Aorta (tissue), 5 donors: ENCODE measurements at regions not wholly inside any gene's neighbourhood (a gene's known extent, or its start where the extent isn't known, plus 50 kb on each side); places are given as distances from the start of the nearest gene placed in this dataset.
"Not testable (repeated sequence)": the region's sequence is repeated elsewhere in the genome, so short reads cannot be mapped to it uniquely, and the experiment has no call there.

ENCODE experiments used
- ATAC-seq: fragments of 200-7000 bp; cut with Tn5 transposase; one replicate; pipeline ENCODE4 v1.9.1; 2022; ENCODE audit warnings: moderate library complexity; ENCODE audit not compliant: low FRiP score
- DNase-seq, 2 donors: peaks; one replicate each; pipeline ENCODE4 v3.0.0-alpha.2; 2020
- H3K27ac ChIP-seq, 2 donors: one replicate each; pipeline ENCODE4 v1.5.1; 2013; ENCODE audit warnings: low read length in 2 of 2, mild to moderate bottlenecking in 2 of 2, moderate library complexity in 2 of 2, control low read depth in 1 of 2, inconsistent platforms in 1 of 2, low read depth in 1 of 2
- H3K27me3 ChIP-seq, 2 donors: one replicate each; pipeline ENCODE4 v1.6.1; 2013; ENCODE audit warnings: control low read depth in 1 of 2, low read length in 1 of 2, mild to moderate bottlenecking in 1 of 2, moderate library complexity in 1 of 2; ENCODE audit not compliant: insufficient read depth in 2 of 2, control insufficient read depth in 1 of 2
- H3K36me3 ChIP-seq, 2 donors: one replicate each; pipeline ENCODE4 v1.6.1; 2013; ENCODE audit warnings: control low read depth in 1 of 2, low read length in 1 of 2, mild to moderate bottlenecking in 1 of 2; ENCODE audit not compliant: insufficient read depth in 2 of 2, control insufficient read depth in 1 of 2
- H3K4me1 ChIP-seq, 2 donors: one replicate each; pipeline ENCODE4 v1.6.1; 2013; ENCODE audit warnings: low read length in 2 of 2, control low read depth in 1 of 2, mild to moderate bottlenecking in 1 of 2, moderate library complexity in 1 of 2; ENCODE audit not compliant: insufficient read depth in 2 of 2, control insufficient read depth in 1 of 2
- H3K4me3 ChIP-seq, 2 donors: one replicate each; pipeline ENCODE4 v1.5.1; 2013; ENCODE audit warnings: low read length in 2 of 2, control low read depth in 1 of 2, mild to moderate bottlenecking in 1 of 2
- H3K9me3 ChIP-seq: one replicate; pipeline ENCODE4 v1.6.1; 2013; ENCODE audit warnings: mild to moderate bottlenecking, low read length; ENCODE audit not compliant: control insufficient read depth
- WGBS, 2 donors: extraction: QIAGEN DNeasy Blood & Tissue Kit; methylation state at CpG; one replicate each; pipeline ENCODE4 v1.1.7; 2013; 5-methylcytosine and 5-hydroxymethylcytosine counted together
- intact Hi-C, 2 donors: fragments of 100-400 bp; cut with DNase I; formaldehyde crosslinking; loops; one replicate each; pipeline versions ENCODE4 v1.14.2 to v1.15.0; 2022
- donor health status: healthy with polysubstance abuse.
- donor health status: Bipolar disorder and iron deficiency.
- donor health status: DM: no; HTN: no; CAD: no.
- donor health status: DM: no; HTN: no; CAD: no.
- donor health status: DM: yes; HTN: yes; CAD: no.

DNA sequence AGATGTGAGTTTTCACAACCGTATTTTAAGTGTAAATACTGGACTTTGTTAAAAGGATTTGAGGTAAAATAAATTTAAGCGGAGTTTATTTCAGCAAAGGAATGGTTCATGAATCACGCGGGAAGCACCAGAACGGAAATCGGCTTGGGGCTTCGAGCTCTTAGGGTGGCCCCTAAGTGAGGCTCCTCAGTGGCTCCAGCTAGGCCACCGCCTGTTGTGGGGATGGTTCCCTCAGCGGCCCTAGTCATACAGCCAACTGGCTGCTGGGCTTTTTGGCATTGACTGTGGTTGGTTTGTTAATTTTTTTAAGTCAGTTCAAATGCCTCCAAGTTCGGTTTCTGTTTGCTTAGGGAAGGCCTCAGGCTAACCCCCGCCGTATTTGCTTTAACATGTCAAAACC, 198.0 kb downstream of the LMLN start:
- DNase-seq, H3K36me3 ChIP-seq, H3K4me1 ChIP-seq, ATAC-seq, H3K27me3 ChIP-seq, H3K9me3 ChIP-seq, H3K27ac ChIP-seq, intact Hi-C loops, H3K4me3 ChIP-seq: not testable (repeated sequence)
- WGBS, 2 donors: 64 to 66% methylated on average over 6 to 9 of the region's 12 CpGs

GRCh38 chr3:198167339-198168039, 207.5 kb downstream of the LMLN start:
- H3K27me3 ChIP-seq, intact Hi-C loops, ATAC-seq, H3K4me3 ChIP-seq, H3K9me3 ChIP-seq, H3K4me1 ChIP-seq, H3K27ac ChIP-seq, H3K36me3 ChIP-seq: not testable (repeated sequence)
- 2 to 5% methylated on average over 13 to 15 of the region's 17 CpGs for WGBS, 2 donors
- DNase-seq: peak; percentile 81 to 91

- ATAC-seq, H3K9me3 ChIP-seq, H3K4me3 ChIP-seq, H3K36me3 ChIP-seq, H3K27ac ChIP-seq, H3K27me3 ChIP-seq, H3K4me1 ChIP-seq, intact Hi-C loops, DNase-seq: not testable (repeated sequence)
- WGBS, 2 donors: 69 to 100% methylated on average over 1 of the region's 1 CpG
Observed at GRCh38 chr3:198170781-198171180, 210.8 kb downstream of the LMLN start.

- H3K9me3 ChIP-seq, ATAC-seq, H3K4me1 ChIP-seq, H3K4me3 ChIP-seq, H3K36me3 ChIP-seq, intact Hi-C loops, H3K27ac ChIP-seq, H3K27me3 ChIP-seq, DNase-seq: not testable (repeated sequence)
- WGBS, 2 donors: 87 to 90% methylated on average over 5 of the region's 5 CpGs
Observed at GRCh38 chr3:198173080-198173479, 213.1 kb downstream of the LMLN start.

DNA sequence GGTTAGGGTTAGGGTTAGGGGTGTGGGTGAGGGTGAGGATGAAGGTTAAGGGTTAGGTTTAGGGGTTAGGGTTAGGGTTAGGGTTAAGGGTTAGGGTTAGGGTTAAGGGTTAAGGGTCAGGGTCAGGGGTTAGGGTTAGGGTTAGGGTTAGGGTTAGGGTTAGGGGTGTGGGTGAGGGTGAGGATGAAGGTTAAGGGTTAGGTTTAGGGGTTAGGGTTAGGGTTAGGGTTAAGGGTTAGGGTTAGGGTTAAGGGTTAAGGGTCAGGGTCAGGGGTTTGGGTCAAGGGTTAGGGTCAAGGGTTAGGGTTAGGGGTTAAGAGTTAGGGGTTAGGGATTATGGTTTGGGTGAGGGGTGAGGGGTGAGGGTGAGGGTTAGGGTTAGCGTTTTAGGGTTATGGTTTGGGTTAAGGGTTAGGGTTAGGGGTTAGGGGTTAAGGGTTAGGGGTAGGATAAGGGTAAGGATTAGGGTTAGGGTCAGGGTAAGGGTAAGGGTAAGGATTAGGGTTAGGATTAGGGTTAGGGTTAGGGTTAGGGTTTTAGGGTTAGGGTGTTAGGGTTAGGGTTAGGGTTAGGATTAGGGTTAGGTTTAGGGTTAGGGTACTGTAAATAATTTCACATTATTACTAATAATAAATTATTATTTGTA, 214.0 kb downstream of the LMLN start:
- intact Hi-C loops, H3K27me3 ChIP-seq, DNase-seq, ATAC-seq, H3K9me3 ChIP-seq, H3K4me3 ChIP-seq, H3K36me3 ChIP-seq, H3K27ac ChIP-seq, H3K4me1 ChIP-seq: not testable (repeated sequence)
- 86 to 87% methylated on average over 1 of the region's 1 CpG for WGBS, 2 donors
